HCT116 (cell line): ENCODE measurements at regions not wholly inside any gene's neighbourhood (a gene's known extent, or its start where the extent isn't known, plus 50 kb on each side); places are given as distances from the start of the nearest gene placed in this dataset.

Experiments used
- ATAC-seq: fragments of 200-7000 bp; cut with Tn5 transposase; 2 replicates; pipeline ENCODE4 v1.9.1; 2020; ENCODE audit warnings: mild to moderate bottlenecking, moderate library complexity
- BruUV-seq: library from RNA; stranded (reverse); fragments of 400-500 nt; replicated peaks from 2 replicates; lab custom pipeline; 2021; lab: Mats Ljungman, UMichigan
- CTCF ChIA-PET: fragments of 300-600 bp; sonication (Branson Sonifier 250); formaldehyde crosslinking; loops from one replicate; lab custom pipeline; 2021; ENCODE audit warnings: antibody characterized with exemption; lab: Charles Lee
- POLR2A ChIA-PET: fragments of 300-600, 350-600 bp; sonication (Branson Sonifier 250); formaldehyde crosslinking; loops from one replicate; lab custom pipeline; 2021; ENCODE audit warnings: antibody characterized with exemption; lab: Charles Lee
- RAD21 ChIA-PET, 2 experiments: fragments of 300-600 bp; sonication (Branson Sonifier 250); formaldehyde crosslinking; loops; one replicate each; lab custom pipeline; 2023; ENCODE audit warnings: low total read pairs in 2 of 2; ENCODE audit not compliant: uncharacterized antibody in 2 of 2, unreplicated experiment in 2 of 2, low non-redundant PET in 1 of 2; lab: Charles Lee
- DNase-seq: peaks from one replicate; pipeline ENCODE4 v3.0.0-alpha.2; 2010; ENCODE audit warnings: low read depth, low spot score
- H2AFZ ChIP-seq: fragments of 200-600 bp; shearing (Covaris generic), sonication (generic); 2 replicates; pipeline ENCODE4 v1.6.1; 2017; ENCODE audit warnings: low read depth, mixed run types, mixed read lengths, antibody characterized with exemption, low read length; ENCODE audit not compliant: poor library complexity, severe bottlenecking
- H3K27ac ChIP-seq: 2 replicates; pipeline ENCODE4 v1.5.1; 2012; ENCODE audit warnings: low read depth, low read length
- H3K27me3 ChIP-seq: fragments of 200-600 bp; sonication (generic); 2 replicates; pipeline ENCODE4 v1.6.1; 2016; ENCODE audit warnings: mixed run types, low read length, mixed read lengths; ENCODE audit not compliant: insufficient read depth
- H3K36me3 ChIP-seq, 2 experiments: fragments of 200-500 bp in 1 of 2; fragments of 200-600 bp in 1 of 2; sonication (Bioruptor generic) in 1 of 2; sonication (generic) in 1 of 2; 2 replicates each; pipeline versions ENCODE4 v1.5.1 to v1.6.1; 2014 to 2016; ENCODE audit warnings: low read length in 2 of 2, inconsistent platforms in 1 of 2, mixed read lengths in 1 of 2, mixed run types in 1 of 2; ENCODE audit not compliant: insufficient read depth in 2 of 2, control insufficient read depth in 1 of 2
- H3K4me1 ChIP-seq, 2 experiments: fragments of 200-600 bp in 1 of 2; sonication (generic) in 1 of 2; 2 replicates each; pipeline versions ENCODE4 v1.5.1 to v1.6.1; 2012 to 2017; ENCODE audit warnings: low read length in 2 of 2, inconsistent platforms in 1 of 2, mild to moderate bottlenecking in 1 of 2, mixed read lengths in 1 of 2, mixed run types in 1 of 2, moderate library complexity in 1 of 2; ENCODE audit not compliant: insufficient read depth in 2 of 2, control insufficient read depth in 1 of 2
- H3K4me2 ChIP-seq: fragments of 200-600 bp; sonication (generic); 2 replicates; pipeline ENCODE4 v1.6.1; 2017; ENCODE audit warnings: mixed run types, low read length, mixed read lengths
- H3K4me3 ChIP-seq, 2 experiments: fragments of 200-600 bp in 1 of 2; sonication (generic) in 1 of 2; replicated peaks in 1 of 2; 2 replicates each; pipeline ENCODE4 v1.5.1; 2011 to 2016; ENCODE audit warnings: low read length in 2 of 2, control low read depth in 1 of 2, low read depth in 1 of 2, mild to moderate bottlenecking in 1 of 2, mixed read lengths in 1 of 2, mixed run types in 1 of 2
- H3K79me2 ChIP-seq: fragments of 200-600 bp; sonication (generic); 2 replicates; pipeline ENCODE4 v1.6.1; 2017; ENCODE audit warnings: mild to moderate bottlenecking, mixed run types, low read length, moderate library complexity, mixed read lengths; ENCODE audit not compliant: insufficient read depth
- H3K9ac ChIP-seq: fragments of 200-600 bp; sonication (generic); 2 replicates; pipeline ENCODE4 v1.6.1; 2016; ENCODE audit warnings: low read length, mixed read lengths
- H3K9me2 ChIP-seq: fragments of 200-600 bp; sonication (generic), shearing (Covaris generic); 2 replicates; pipeline ENCODE4 v1.6.1; 2017; ENCODE audit warnings: mixed run types, mild to moderate bottlenecking, moderate library complexity; ENCODE audit not compliant: insufficient read depth
- H3K9me3 ChIP-seq, 2 experiments: fragments of 200-500 bp in 1 of 2; fragments of 200-600 bp in 1 of 2; sonication (Bioruptor generic) in 1 of 2; sonication (generic) in 1 of 2; 2 replicates each; pipeline ENCODE4 v1.6.1; 2014 to 2017; ENCODE audit warnings: low read length in 2 of 2, mixed read lengths in 2 of 2, inconsistent platforms in 1 of 2, low read depth in 1 of 2, mild to moderate bottlenecking in 1 of 2, mixed run types in 1 of 2, moderate library complexity in 1 of 2; ENCODE audit not compliant: control insufficient read depth in 1 of 2, insufficient read depth in 1 of 2
- H4K20me1 ChIP-seq: fragments of 200-600 bp; sonication (generic), shearing (Covaris generic); 2 replicates; pipeline ENCODE4 v1.6.1; 2017; ENCODE audit warnings: mixed run types, mild to moderate bottlenecking, moderate library complexity; ENCODE audit not compliant: insufficient read depth
- CBX3 ChIP-seq: IDR thresholded peaks from 2 replicates; pipeline ENCODE4 v1.6.1; 2012; ENCODE audit warnings: low read depth
- CEBPB ChIP-seq: IDR thresholded peaks from 2 replicates; pipeline ENCODE4 v1.6.1; 2012; ENCODE audit warnings: low read depth
- EGR1 ChIP-seq: IDR thresholded peaks from 2 replicates; pipeline ENCODE4 v1.6.1; 2012; ENCODE audit warnings: low read depth
- ELF1 ChIP-seq: IDR thresholded peaks from 2 replicates; pipeline ENCODE4 v1.6.1; 2012; ENCODE audit warnings: low read depth, borderline replicate concordance
- EZH2 ChIP-seq: fragments of 200-600 bp; sonication (generic); IDR thresholded peaks from 2 replicates; pipeline ENCODE4 v1.6.1; 2017; ENCODE audit warnings: antibody characterized with exemption, mixed run types
- EZH2phosphoT487 ChIP-seq: fragments of 200-600 bp; IDR thresholded peaks from 2 replicates; pipeline ENCODE4 v1.6.1; 2018; ENCODE audit warnings: antibody characterized with exemption, borderline replicate concordance
- FOSL1 ChIP-seq: IDR thresholded peaks from 2 replicates; pipeline ENCODE4 v1.6.1; 2012; ENCODE audit warnings: low read depth
- JUND ChIP-seq: IDR thresholded peaks from 2 replicates; pipeline ENCODE4 v1.6.1; 2012
- POLR2A ChIP-seq: IDR thresholded peaks from 2 replicates; pipeline ENCODE4 v1.7.0; 2011; ENCODE audit warnings: borderline replicate concordance; ENCODE audit not compliant: insufficient read depth, insufficient read length; ENCODE audit errors: extremely low read depth
- POLR2AphosphoS5 ChIP-seq: IDR thresholded peaks from 2 replicates; pipeline ENCODE4 v1.6.1; 2011; ENCODE audit warnings: mild to moderate bottlenecking, low read depth, low read length, moderate library complexity
- RAD21 ChIP-seq: IDR thresholded peaks from 2 replicates; pipeline ENCODE4 v1.6.1; 2012; ENCODE audit warnings: low read depth, mild to moderate bottlenecking
- SIN3A ChIP-seq: IDR thresholded peaks from 2 replicates; pipeline ENCODE4 v1.6.1; 2012; ENCODE audit warnings: low read depth
- SRF ChIP-seq: IDR thresholded peaks from 2 replicates; pipeline ENCODE4 v1.6.1; 2012; ENCODE audit warnings: low read depth
- TCF7L2 ChIP-seq: IDR thresholded peaks from 2 replicates; pipeline ENCODE4 v1.7.0; 2011; ENCODE audit warnings: borderline replicate concordance, inconsistent platforms; ENCODE audit not compliant: insufficient read depth, insufficient read length; ENCODE audit errors: extremely low read depth
- YY1 ChIP-seq: IDR thresholded peaks from 2 replicates; pipeline ENCODE4 v1.6.1; 2011; ENCODE audit warnings: low read length, low read depth, moderate library complexity, mild to moderate bottlenecking; ENCODE audit not compliant: insufficient replicate concordance; ENCODE audit errors: extremely low read depth
- intact Hi-C: fragments of 100-400 bp; cut with micrococcal nuclease; formaldehyde crosslinking; loops from 2 replicates; pipeline ENCODE4 v1.10.0; 2022
- TF ChIP-seq, protein P1 (sequence below): IDR thresholded peaks from 2 replicates; pipeline ENCODE4 v1.6.1; 2012
- TF ChIP-seq, protein P2 (sequence below), 3 experiments: fragments of 200-600 bp in 1 of 3; sonication (generic) in 1 of 3; IDR thresholded peaks in 2 of 3; conservative IDR thresholded peaks in 1 of 3; 2 replicates each; pipeline ENCODE4 v1.5.1; 2012 to 2017; ENCODE audit warnings: low read depth in 2 of 3, low read length in 2 of 3, antibody characterized with exemption in 1 of 3, borderline replicate concordance in 1 of 3, control low read depth in 1 of 3, mild to moderate bottlenecking in 1 of 3, mixed read lengths in 1 of 3, mixed run types in 1 of 3, moderate library complexity in 1 of 3; ENCODE audit not compliant: insufficient read depth in 1 of 3
- TF ChIP-seq, protein P3 (sequence below): IDR thresholded peaks from 2 replicates; pipeline ENCODE4 v1.6.1; 2012; ENCODE audit warnings: low read depth
- TF ChIP-seq, protein P4 (sequence below): IDR thresholded peaks from 2 replicates; pipeline ENCODE4 v1.6.1; 2011; ENCODE audit warnings: mild to moderate bottlenecking, low read length, moderate library complexity; ENCODE audit not compliant: insufficient replicate concordance; ENCODE audit errors: extremely low read depth

DNA sequence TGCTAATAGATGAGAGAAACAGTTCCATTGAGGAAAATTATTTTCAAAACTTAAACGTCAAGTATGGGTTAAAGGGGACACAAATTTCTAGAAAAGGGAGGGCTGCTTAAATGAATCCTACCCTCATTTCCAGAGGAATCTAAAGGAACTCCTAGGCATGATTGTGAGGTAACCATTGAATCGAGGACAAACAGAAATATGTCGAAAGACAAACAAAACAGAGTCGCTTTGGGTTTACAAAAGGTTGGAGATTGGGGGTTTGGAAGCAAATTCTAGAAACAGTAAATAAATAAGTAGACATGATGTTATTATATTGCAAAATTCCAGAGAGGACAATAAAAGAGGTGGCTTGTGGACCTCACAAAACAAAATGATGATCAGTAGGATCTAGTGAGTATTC is 173.1 kb downstream of the FTCDNL1 start:
- DNase-seq (no peak), ATAC-seq (no peak)
- TF ChIP-seq, protein P1, sequence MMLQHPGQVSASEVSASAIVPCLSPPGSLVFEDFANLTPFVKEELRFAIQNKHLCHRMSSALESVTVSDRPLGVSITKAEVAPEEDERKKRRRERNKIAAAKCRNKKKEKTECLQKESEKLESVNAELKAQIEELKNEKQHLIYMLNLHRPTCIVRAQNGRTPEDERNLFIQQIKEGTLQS = no peak
- TF ChIP-seq POLR2AphosphoS5 (no peak), RAD21 (no peak), SIN3A (no peak), TCF7L2 (no peak), POLR2A (no peak), YY1 (no peak), SRF (no peak), EZH2phosphoT487 (no peak), CBX3 (no peak), EZH2 (no peak), EGR1 (no peak), CEBPB (no peak), ELF1 (no peak), JUND (no peak), FOSL1 (no peak)
- TF ChIP-seq, protein P2, sequence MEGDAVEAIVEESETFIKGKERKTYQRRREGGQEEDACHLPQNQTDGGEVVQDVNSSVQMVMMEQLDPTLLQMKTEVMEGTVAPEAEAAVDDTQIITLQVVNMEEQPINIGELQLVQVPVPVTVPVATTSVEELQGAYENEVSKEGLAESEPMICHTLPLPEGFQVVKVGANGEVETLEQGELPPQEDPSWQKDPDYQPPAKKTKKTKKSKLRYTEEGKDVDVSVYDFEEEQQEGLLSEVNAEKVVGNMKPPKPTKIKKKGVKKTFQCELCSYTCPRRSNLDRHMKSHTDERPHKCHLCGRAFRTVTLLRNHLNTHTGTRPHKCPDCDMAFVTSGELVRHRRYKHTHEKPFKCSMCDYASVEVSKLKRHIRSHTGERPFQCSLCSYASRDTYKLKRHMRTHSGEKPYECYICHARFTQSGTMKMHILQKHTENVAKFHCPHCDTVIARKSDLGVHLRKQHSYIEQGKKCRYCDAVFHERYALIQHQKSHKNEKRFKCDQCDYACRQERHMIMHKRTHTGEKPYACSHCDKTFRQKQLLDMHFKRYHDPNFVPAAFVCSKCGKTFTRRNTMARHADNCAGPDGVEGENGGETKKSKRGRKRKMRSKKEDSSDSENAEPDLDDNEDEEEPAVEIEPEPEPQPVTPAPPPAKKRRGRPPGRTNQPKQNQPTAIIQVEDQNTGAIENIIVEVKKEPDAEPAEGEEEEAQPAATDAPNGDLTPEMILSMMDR (IDR thresholded peaks at IDR 0.05 in 2 of 3, conservative IDR thresholded peaks at IDR 0.05 in 1 of 3; ENCODE audit: borderline replicate concordance in 1 of 3, insufficient read depth in 1 of 3, low read depth in 2 of 3, low read length in 2 of 3) = no peak
- TF ChIP-seq, protein P3, sequence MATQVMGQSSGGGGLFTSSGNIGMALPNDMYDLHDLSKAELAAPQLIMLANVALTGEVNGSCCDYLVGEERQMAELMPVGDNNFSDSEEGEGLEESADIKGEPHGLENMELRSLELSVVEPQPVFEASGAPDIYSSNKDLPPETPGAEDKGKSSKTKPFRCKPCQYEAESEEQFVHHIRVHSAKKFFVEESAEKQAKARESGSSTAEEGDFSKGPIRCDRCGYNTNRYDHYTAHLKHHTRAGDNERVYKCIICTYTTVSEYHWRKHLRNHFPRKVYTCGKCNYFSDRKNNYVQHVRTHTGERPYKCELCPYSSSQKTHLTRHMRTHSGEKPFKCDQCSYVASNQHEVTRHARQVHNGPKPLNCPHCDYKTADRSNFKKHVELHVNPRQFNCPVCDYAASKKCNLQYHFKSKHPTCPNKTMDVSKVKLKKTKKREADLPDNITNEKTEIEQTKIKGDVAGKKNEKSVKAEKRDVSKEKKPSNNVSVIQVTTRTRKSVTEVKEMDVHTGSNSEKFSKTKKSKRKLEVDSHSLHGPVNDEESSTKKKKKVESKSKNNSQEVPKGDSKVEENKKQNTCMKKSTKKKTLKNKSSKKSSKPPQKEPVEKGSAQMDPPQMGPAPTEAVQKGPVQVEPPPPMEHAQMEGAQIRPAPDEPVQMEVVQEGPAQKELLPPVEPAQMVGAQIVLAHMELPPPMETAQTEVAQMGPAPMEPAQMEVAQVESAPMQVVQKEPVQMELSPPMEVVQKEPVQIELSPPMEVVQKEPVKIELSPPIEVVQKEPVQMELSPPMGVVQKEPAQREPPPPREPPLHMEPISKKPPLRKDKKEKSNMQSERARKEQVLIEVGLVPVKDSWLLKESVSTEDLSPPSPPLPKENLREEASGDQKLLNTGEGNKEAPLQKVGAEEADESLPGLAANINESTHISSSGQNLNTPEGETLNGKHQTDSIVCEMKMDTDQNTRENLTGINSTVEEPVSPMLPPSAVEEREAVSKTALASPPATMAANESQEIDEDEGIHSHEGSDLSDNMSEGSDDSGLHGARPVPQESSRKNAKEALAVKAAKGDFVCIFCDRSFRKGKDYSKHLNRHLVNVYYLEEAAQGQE = no peak
- TF ChIP-seq, protein P4, sequence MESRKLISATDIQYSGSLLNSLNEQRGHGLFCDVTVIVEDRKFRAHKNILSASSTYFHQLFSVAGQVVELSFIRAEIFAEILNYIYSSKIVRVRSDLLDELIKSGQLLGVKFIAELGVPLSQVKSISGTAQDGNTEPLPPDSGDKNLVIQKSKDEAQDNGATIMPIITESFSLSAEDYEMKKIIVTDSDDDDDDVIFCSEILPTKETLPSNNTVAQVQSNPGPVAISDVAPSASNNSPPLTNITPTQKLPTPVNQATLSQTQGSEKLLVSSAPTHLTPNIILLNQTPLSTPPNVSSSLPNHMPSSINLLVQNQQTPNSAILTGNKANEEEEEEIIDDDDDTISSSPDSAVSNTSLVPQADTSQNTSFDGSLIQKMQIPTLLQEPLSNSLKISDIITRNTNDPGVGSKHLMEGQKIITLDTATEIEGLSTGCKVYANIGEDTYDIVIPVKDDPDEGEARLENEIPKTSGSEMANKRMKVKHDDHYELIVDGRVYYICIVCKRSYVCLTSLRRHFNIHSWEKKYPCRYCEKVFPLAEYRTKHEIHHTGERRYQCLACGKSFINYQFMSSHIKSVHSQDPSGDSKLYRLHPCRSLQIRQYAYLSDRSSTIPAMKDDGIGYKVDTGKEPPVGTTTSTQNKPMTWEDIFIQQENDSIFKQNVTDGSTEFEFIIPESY = no peak
- Histone ChIP-seq H3K9me3 (no peaks in the 10 kb centered on the region), H3K79me2 (no peaks in the 10 kb centered on the region), H3K9ac (no peak overlapping the region), H3K9me2 (no peaks in the 10 kb centered on the region), H3K27ac (no peak overlapping the region), H2AFZ (no peak overlapping the region), H4K20me1 (no peaks in the 10 kb centered on the region; the same call in 1 of the 2 replicates), H3K4me3 (no peak overlapping the region), H3K27me3 (no peaks in the 10 kb centered on the region), H3K4me2 (no peak overlapping the region), H3K36me3 (no peaks in the 10 kb centered on the region), H3K4me1 (no peaks in the 10 kb centered on the region)
- RAD21 ChIA-PET = no interaction called here
- CTCF ChIA-PET = no interaction called here
- intact Hi-C loops = no loop called here
- POLR2A ChIA-PET = no interaction called here
- BruUV-seq = no TSS peak
